ENCODE measurements at regions not wholly inside any gene's neighbourhood (a gene's known extent, or its start where the extent isn't known, plus 50 kb on each side); places are given as distances from the start of the nearest gene placed in this dataset.

- DNase-seq (ENCODE audit: low read depth), result no peak
These were observed 273.2 kb upstream of the PARD3B start for GRCh38 chr2:204272089-204272488.

DNA sequence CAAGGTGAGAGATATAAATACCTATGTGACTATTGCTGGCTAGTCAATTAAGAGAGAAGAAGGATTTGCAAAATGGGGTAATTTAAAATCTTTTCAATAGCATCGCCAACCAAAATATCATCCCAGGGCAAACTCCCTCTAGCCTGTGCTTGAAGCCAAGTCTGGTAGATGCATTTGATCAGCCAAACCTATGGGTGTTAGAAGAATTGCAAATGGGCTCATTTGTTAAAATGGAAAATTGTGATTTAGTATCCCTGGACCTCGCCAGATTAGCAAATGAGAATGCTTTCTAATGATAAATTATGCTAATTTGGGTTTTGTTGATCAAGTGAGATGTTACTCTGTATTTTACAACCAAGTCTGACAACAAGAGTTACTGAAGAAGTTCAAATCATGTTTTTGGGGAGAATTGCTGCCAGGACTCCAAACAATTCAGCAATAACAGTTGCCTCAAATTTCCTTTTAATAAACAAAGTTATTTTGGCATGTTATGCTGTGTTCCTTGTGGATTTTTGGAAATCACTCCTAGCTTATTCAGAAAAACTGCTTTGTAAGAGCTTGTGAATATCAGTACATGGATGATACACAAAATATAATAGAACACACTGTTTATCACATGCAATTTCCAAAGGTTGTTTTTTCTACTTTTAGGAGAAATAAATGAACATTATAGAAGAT is 272.5 kb upstream of the PARD3B start:
- no peak for DNase-seq (ENCODE audit: low read depth)

DNA sequence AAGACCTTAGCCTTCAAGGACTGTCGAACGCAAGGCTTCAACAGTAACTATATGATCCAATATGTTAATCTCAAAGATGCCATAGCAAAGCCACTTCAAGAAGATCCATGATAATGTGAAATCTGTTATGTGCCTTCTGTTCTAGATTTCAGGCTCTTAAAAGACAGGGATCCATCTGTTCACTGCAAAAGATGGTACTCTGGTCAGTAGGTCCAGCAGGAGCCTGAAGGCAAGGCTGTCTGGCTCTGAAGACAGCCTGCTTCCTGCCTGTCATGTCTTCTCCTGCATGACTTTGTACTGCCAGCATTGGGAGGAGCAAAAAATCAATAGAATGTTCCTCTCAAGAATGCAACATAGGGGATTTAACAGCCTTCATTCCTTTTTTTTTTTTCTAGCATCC is 270.8 kb upstream of the PARD3B start:
- no peak for DNase-seq (ENCODE audit: low read depth)

DNA sequence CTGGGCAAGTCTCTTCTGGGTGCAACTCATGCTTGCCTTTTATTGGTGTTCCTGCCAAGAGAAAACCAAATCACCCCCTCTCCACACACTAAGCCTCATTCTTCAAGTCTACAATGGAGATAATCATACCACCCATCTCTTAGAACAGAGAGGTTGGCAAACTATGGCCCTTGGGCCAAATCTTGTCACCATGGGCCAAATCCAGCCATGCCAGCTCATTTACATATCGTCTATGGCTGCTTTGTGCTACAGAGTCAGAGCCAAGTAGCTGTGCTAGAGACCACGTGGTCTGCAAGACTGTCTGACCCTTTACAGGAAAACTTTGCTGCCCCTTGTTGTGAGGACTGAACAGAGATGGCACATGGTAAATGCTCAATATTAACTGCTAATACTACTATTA is 270.3 kb upstream of the PARD3B start:
- no peak for DNase-seq (ENCODE audit: low read depth)

GRCh38 chr2:204277226-204277625 is 268.0 kb upstream of the PARD3B start:
- DNase-seq (ENCODE audit: low read depth), result no peak

DNA sequence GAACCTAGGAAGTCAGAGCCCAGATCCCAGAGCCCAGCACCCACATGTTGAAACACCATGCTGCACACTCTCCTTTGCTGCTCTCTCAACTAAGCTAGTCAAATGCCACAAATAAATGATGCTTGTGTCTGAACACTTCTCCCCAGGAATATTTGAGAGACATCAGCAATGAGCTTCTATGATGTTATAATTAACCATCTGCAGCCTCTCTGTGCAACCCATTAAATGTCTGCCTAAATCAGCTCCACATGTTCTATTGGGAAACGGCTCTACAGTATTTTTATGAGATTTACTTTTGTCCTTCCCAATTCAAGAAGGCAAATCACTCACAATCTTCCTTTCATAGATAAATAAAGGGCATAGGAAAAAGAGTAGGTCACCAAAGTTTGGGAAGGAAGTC is 266.8 kb upstream of the PARD3B start:
- no peak for DNase-seq (ENCODE audit: low read depth)

GRCh38 chr2:204279819-204280218 is 265.5 kb upstream of the PARD3B start:
- DNase-seq (ENCODE audit: low read depth), result no peak

- no peak for DNase-seq (ENCODE audit: low read depth)
These were observed 265.0 kb upstream of the PARD3B start for GRCh38 chr2:204280262-204280668.

- no peak for DNase-seq (ENCODE audit: low read depth)
These were observed 263.2 kb upstream of the PARD3B start for GRCh38 chr2:204282081-204282480.

- DNase-seq (ENCODE audit: low read depth), result no peak
These were observed 262.8 kb upstream of the PARD3B start for GRCh38 chr2:204282525-204282924.

DNA sequence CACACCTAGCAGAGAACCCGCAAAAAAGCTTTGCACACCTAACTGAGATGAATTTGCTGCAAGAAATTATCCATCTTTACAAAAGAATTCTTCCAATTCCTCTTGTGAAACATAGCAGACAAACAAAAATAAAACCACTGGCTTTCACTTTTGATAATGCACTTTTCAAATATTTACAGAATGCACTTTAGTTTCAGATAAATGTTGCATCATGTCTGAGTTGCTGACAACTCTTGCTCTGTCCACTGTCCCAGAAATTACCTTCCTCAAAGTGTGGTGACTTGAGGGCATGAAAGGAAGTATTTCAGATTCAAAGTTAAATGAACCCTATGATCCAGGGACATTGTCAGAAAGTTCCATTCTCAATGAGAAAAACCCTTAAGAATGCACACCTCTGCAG is 256.2 kb upstream of the PARD3B start:
- no peak for DNase-seq (ENCODE audit: low read depth)

DNA sequence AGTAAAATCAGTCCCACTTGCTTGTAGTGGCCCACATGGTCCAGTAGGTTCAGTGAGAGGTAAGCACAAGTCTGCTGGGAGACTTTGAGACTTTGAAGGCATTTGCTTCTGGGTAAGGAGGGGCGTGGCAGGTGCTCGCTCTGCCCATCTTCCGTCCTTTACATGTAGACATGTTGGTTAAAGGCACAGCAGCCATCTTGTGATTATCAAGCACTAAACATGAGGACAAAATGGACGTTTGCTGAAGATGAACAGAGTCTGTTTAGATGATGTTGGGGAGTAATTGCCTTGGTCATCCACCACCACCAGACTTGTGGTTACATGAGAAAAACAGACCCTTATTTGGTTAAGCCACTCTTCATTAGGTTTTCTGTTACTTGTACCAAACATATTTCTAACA is 252.8 kb upstream of the PARD3B start:
- no peak for DNase-seq (ENCODE audit: low read depth)

- DNase-seq (ENCODE audit: low read depth), result no peak
These were observed 251.2 kb upstream of the PARD3B start for GRCh38 chr2:204293884-204294747.

DNA sequence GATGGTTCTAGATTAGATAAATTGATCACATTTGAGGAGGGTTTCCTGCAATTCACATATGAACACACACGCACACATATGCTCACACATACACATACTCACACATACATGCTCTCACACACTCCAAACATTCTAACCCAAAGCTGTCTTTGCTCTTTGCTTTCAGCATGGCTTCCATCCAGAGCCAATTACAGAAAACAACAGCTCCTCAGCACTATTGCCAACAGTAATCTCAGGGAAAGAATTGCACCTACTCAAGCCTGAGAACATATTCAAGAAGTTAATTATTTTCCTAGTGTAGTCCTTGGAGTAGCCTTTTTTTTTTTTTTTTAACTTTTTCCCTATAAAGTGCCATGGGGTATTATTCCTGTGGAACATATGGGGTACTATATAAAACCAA is 246.9 kb upstream of the PARD3B start:
- no peak for DNase-seq (ENCODE audit: low read depth)

DNA sequence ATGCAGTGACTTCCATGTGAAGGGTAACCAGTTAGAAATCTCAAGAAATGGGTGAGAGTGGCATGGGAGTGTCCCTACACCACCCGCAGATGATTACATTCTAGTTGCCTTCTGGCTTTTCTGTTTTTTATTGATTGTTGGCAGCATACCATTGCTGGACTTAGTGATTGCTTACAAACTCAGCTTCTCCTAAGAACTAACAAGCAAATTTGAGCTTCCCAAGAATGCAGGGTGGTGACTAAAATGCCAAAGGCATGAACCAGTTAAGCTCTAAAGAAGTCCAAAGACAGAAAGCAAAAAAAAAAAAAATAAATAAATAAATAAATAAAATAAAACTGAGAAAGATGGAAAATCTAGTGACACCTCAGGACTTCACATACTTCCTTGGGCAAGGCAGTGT is 245.5 kb upstream of the PARD3B start:
- no peak for DNase-seq (ENCODE audit: low read depth)

DNA sequence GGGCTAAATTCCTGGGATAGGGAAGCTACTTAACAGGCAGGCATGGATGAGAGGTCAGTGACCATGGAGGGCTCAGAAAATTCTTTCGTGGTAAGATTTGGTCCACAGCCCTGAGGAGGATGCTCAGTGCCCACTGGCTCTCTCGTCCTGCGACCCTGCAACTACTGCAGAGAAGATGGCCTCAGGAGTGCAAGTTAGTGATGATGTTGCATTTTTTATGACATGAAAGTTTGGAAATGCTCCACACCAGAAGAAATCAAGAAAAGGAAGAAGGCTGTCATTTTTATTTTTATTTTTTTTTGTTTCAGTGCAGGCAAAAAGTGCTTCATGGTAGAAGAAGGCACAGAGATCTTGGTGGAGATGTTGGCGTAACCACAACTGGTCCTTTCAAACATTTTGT is 238.6 kb upstream of the PARD3B start:
- no peak for DNase-seq (ENCODE audit: low read depth)

DNA sequence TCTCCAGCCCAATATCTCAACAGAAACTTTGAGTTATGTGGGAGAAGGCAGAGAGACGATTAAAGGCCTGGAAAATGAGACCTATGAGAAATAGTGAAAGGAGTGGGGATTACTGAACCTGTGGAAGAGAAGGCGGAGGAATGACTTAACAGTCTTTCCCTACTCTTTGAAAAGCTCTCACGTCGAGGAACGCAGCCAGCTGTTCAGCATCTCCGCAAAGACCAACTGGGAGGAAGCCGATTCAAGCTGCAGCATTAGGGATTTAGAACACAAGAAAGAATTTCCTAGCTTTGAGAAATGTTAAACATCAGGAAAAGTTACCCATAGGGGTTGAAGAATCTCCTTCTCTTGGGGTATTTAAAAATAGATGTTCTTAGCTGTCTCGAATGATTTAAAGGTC is 233.2 kb upstream of the PARD3B start:
- no peak for DNase-seq (ENCODE audit: low read depth)

DNA sequence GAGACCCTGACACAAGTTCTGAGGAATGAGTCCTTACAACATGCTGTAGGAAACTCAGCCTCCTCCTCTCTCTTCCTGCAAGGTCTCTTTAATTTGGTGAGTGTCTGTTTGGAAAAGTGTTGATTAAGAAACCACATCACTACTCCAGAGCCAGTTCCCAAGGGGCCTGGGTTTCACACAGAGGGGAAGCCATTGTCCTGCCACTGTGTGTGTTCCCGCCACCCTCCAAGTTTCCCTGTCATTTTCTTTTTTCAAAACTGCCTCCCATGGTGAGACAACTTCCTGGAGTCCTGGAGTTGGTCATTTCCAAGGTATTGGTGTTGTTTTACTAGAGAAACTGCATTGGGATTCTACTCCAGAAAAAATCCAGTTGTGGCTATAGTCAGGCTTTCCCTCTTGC is 232.0 kb upstream of the PARD3B start:
- no peak for DNase-seq (ENCODE audit: low read depth)

- peak; percentile 64 for DNase-seq (ENCODE audit: low read depth)
These were observed 230.0 kb upstream of the PARD3B start for GRCh38 chr2:204315236-204315662.

GRCh38 chr2:204317640-204318039 is 227.6 kb upstream of the PARD3B start:
- no peak for DNase-seq (ENCODE audit: low read depth)

DNA sequence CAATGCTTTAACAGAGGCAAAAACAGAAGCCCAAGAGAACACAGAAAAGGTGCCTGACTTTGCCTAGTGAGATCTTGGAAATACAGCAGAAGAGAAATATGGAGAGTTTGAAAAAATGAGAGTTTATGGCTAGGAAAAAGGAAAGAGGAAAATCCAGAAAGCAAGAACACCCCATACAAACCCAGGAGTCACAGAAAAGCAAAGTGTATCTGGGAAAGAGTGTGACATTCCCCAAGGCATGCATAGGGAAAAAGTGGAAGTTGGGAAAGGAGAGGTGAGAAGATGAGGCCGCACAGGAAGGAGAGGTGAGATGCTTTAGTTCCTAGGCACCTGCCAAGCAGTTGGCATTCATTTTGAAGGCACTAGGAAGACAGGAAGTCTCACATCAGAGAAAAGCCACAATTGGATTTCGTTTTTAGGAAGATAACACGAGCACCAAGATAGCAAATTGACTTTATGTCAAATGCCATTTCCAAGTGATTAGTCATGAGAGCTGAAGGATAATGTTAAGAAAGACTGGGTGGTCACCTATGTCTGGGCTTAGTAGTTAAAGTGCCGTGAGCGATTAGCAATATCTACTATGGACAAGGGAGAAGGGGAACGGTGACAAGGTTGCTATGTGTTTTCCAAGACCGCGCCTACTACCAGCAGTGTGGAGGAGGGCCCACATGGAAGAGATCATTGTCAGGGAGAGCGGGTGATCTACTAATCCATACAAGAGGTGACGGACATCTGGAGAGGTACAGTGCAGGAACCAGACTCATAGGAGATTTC is 224.1 kb upstream of the PARD3B start:
- DNase-seq (ENCODE audit: low read depth), result no peak

DNA sequence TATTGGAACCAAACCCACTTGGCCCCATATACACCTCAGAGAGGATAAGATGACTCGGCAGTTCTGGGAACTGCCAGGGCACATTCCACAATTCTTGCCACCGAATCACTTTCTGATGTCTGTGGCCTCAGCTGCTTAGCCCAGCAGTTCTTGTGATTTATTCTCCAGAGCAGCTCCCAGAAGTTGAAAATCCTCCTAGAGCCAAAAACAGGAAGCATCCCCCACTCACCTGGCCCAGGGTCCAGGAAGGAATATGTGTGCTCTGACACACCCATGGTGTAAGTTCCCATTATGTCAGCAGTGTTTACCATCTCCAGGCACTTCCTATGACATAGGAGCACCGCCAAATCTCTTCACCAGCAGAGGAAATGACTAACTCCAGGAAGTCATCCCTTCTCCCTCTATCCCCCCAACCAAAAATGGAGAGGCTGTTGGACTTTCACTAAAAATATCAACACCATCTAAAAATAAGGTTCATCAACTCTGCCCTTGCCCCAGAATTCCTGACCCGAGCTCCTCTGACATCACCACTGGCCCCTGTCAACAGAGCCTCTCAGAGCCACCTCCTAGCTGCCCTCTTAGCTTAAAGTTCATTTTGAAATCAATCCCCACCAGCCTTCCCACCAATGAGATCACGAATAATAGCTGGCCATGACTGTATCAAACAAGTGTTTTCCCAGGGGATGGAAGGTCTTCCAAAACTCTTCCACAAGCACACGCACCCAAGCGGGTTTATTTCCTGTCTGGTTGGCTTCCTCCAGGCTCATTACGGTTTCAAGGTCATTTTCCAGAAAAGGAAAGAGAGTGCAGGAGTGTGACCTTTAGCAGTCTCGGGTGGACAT is 223.1 kb upstream of the PARD3B start:
- peak; percentile 49 for DNase-seq (ENCODE audit: low read depth)
